AG04449 (cell line): ENCODE measurements at regions not wholly inside any gene's neighbourhood (a gene's known extent, or its start where the extent isn't known, plus 50 kb on each side); places are given as distances from the start of the nearest gene placed in this dataset.

Experiments
- CTCF ChIA-PET: fragments of 350-600 bp; formaldehyde crosslinking; extraction: SDS; loops from one replicate; lab custom pipeline; 2021; ENCODE audit warnings: antibody characterized with exemption; lab: Yijun Ruan, JAX
- POLR2A ChIA-PET: fragments of 400-600, 350-600 bp; formaldehyde crosslinking; extraction: SDS; loops from one replicate; lab custom pipeline; 2020; ENCODE audit warnings: antibody characterized with exemption, inconsistent platforms; lab: Yijun Ruan, JAX
- DNase-seq: peaks from one replicate; pipeline ENCODE4 v3.0.0-alpha.2; 2010; ENCODE audit warnings: low read depth, low spot score
- H3K4me3 ChIP-seq: 2 replicates; pipeline ENCODE4 v1.5.1; 2011; ENCODE audit warnings: low read depth, mild to moderate bottlenecking, control low read depth, low read length
- TF ChIP-seq, protein P1 (sequence below): IDR thresholded peaks from one replicate; pipeline ENCODE4 v1.5.1; 2011; ENCODE audit warnings: mild to moderate bottlenecking, moderate library complexity, low read length, control low read depth, inconsistent platforms; ENCODE audit not compliant: insufficient read depth; ENCODE audit errors: missing control alignments

DNA sequence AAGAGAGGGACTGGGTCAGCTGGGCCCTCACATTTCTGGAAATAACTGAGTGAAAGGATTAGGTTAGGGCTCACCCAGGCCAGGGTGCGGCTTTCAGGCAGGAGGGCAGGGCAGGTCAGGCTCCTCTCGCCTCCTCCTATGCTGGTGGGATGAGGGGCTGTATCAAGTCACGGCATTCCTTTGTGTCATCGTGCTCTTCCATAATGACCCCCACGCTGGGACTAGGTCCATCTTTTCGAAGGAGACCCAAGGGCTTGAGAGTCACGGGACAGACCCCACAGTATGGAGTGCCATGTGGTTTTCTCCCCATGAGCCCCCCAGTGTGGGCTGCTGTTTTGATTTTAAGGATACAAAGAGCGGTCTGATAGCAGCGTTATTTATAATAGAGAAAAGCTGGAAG, 137.8 kb upstream of the COPS8 start:
- H3K4me3 ChIP-seq: no peak overlapping the region
- ChIA-PET POLR2A (no interaction called here), CTCF (interaction anchor here (0.9 to 1.6 kb wide), 2 partner anchors 11 to 24 kb away, joined by 3 to 4 read pairs; no protein-coding TSS in a partner anchor)
- TF ChIP-seq, protein P1, sequence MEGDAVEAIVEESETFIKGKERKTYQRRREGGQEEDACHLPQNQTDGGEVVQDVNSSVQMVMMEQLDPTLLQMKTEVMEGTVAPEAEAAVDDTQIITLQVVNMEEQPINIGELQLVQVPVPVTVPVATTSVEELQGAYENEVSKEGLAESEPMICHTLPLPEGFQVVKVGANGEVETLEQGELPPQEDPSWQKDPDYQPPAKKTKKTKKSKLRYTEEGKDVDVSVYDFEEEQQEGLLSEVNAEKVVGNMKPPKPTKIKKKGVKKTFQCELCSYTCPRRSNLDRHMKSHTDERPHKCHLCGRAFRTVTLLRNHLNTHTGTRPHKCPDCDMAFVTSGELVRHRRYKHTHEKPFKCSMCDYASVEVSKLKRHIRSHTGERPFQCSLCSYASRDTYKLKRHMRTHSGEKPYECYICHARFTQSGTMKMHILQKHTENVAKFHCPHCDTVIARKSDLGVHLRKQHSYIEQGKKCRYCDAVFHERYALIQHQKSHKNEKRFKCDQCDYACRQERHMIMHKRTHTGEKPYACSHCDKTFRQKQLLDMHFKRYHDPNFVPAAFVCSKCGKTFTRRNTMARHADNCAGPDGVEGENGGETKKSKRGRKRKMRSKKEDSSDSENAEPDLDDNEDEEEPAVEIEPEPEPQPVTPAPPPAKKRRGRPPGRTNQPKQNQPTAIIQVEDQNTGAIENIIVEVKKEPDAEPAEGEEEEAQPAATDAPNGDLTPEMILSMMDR: no peak
- no peak for DNase-seq

DNA sequence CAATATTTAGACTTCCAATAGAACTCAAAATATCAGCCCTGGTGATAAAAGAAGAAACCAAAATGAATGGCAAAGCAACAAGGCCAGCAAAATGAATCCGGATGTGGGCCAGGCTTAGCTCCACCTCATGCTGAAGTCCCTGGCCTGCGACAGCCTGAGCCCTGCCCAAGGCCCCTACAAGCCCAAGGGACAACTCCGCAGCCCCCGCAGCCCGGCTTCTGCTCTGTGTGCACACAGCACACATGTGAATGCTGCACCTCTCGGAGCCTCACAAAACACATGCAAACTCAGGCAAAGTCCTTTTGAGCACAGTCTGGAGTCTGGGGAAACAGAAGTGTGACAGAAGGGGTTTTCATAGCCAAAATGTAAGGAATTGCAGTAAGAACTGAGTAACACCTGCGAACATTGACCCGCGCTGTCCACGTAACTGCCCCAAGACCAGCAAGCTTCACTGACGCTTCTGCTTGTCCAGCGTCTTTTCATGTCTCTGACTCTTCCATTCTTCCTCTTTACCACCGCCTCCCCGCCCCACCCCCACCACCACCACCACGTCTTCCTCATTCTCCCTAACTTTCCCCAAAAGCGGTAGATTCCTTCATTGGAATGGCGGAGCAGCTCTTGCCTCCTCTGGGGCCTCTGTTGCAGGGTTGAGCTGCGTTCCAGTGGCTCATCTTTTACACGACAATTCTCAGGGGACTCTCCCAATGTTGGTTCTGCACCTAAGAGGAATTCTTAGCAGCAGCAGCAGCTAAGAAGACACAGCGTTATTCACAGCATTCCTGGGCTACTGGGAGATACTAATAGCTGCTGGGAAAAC, 136.4 kb upstream of the COPS8 start:
- POLR2A ChIA-PET: no interaction called here
- H3K4me3 ChIP-seq: no peak overlapping the region
- no peak for DNase-seq
- CTCF ChIA-PET: interaction anchor here (1.0 kb wide), 1 partner anchor 8 kb away, joined by 3 read pairs; no protein-coding TSS in a partner anchor
- TF ChIP-seq, protein P1: no peak

DNA sequence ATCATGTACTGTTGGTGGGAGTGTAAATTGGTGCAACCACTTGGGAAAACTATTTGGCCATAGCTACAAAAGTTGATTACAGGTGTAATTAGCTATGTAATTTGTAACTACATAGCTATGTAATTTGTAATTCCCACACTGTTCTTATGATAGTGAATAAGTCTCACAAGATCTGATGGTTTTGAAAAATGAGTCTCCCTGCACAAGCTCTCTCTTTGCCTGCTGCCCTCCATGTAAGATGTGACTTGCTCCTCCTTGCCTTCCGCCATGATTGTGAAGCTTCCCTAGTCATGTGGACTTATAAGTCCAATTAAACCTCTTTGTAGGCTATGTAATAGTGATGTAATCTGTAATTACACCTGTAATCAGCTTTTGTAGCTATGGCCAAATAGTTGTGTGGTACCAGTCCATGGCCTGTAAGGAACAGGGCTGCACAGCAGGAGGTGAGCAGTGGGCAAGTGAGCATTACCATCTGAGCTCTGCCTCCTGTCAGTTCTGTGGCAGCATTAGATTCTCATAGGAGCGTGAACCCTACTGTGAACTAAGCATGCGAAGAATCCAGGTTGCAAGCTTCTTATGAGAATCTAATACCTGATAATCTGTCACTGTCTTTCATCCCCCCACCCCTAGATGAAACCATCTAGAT, 133.7 kb upstream of the COPS8 start:
- CTCF ChIA-PET: interaction anchor here (0.7 kb wide), 1 partner anchor 59 kb away, joined by 3 read pairs; no protein-coding TSS in a partner anchor
- TF ChIP-seq, protein P1: no peak
- POLR2A ChIA-PET: no interaction called here
- no peak for DNase-seq
- H3K4me3 ChIP-seq: no peak overlapping the region

DNA sequence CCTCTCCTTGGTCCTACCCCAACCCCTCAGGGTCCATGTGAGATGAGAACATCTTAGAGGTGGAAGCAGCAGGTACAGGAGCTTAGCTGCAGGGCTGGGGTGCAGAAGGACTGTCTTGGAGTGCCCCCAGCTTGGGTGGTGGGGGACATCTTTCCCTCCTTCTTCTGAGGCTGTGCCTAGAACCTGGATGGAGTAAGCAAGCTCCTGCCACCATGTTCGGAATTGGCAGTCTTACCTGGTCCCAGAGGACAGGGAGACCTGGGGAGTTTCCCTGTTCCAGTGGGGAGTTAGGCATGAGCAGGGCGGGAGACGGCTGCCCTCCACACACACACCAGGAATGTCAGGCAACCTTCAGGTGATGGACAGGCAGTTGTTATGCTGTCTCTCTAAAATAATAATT, 131.0 kb upstream of the COPS8 start:
- POLR2A ChIA-PET: no interaction called here
- no peak for DNase-seq
- CTCF ChIA-PET: no interaction called here
- H3K4me3 ChIP-seq: no peak overlapping the region
- TF ChIP-seq, protein P1: no peak

DNA sequence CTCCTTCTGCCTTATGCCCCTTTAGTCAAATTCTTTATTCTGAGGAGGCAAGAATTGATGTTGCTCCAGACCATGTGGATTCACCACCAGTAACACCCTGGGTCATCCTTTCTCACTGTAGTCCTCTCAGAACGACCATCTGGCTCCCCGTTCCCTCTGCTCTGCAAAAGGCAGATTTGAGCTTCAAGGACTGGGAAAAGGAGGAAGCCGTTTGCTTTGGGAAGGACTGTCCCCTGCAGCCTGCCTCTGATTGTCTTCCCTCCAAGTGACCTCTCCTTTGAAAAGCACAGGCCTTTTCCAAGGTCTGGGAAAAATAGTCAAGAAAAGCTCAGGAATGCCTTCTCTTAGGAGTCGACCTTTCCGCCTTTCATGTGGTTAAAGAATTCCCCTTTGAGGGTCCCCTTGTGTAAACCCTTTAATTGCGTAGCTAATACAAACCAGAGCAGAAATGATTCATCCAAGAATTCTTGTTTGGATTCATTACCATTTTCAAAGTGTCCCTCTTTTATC, 130.1 kb upstream of the COPS8 start:
- ChIA-PET POLR2A (no interaction called here), CTCF (interaction anchor here (1.5 kb wide), 1 partner anchor 9 kb away, joined by 6 read pairs; no protein-coding TSS in a partner anchor)
- TF ChIP-seq, protein P1: no peak

More for the DNA sequence above, 130.1 kb upstream of the COPS8 start:
- no peak for DNase-seq
- H3K4me3 ChIP-seq: no peak overlapping the region
